ENCODE measurements at regions not wholly inside any gene's neighbourhood (a gene's known extent, or its start where the extent isn't known, plus 50 kb on each side); places are given as distances from the start of the nearest gene placed in this dataset.

GRCh38 chr15:96234109-96234892 is 96.2 kb upstream of the NR2F2 start:
- Histone ChIP-seq H2BK20ac (ENCODE audit: low read length) (no peak overlapping the region), H3K14ac (ENCODE audit: insufficient read length) (no peak overlapping the region), H4K20me1 (replicated peaks in 1 of 2; ENCODE audit: control insufficient read depth in 1 of 2, insufficient read depth in 2 of 2, low read length in 2 of 2) (no peaks in the 10 kb centered on the region), H2BK120ac (replicated peaks; ENCODE audit: low read depth, low read length) (no peak overlapping the region), H3K18ac (ENCODE audit: extremely low read depth, low read length) (no peak overlapping the region), H3K9me3 (ENCODE audit: insufficient read depth in 2 of 2, low read depth in 1 of 2, low read length in 1 of 2) (no peaks in the 10 kb centered on the region), H3K4me3 (ENCODE audit: extremely low read depth in 1 of 4, insufficient read depth in 2 of 4, low read depth in 3 of 4, low read length in 4 of 4) (no peak overlapping the region), H2AK5ac (ENCODE audit: low read depth, low read length) (no peak overlapping the region), H3K36me3 (ENCODE audit: control insufficient read depth in 2 of 4, insufficient read depth in 4 of 4, low read length in 3 of 4) (no peaks in the 10 kb centered on the region), H4K91ac (replicated peaks; ENCODE audit: insufficient read length, low read length) (no peak overlapping the region), H3K27ac (ENCODE audit: low read depth, low read length) (no peak overlapping the region), H3K23ac (ENCODE audit: insufficient read length) (no peak overlapping the region), H2BK5ac (ENCODE audit: low read depth, low read length) (no peak overlapping the region), H3K9ac (replicated peaks in 1 of 4; ENCODE audit: extremely low read depth in 1 of 4, low read depth in 3 of 4, low read length in 3 of 4) (no peak overlapping the region), H2AFZ (ENCODE audit: low read length) (no peak overlapping the region), H2BK15ac (ENCODE audit: low read length) (no peak overlapping the region; the same call in 1 of the 2 replicates), H2BK12ac (ENCODE audit: low read depth, low read length) (no peak overlapping the region), H3K27me3 (replicated peaks in 1 of 4; ENCODE audit: control insufficient read depth in 3 of 4, extremely low read depth in 1 of 4, insufficient read depth in 3 of 4, low read length in 3 of 4) (no peaks in the 10 kb centered on the region), H4K8ac (ENCODE audit: extremely low read depth, insufficient read depth, low read length) (no peak overlapping the region), H3K79me2 (ENCODE audit: control insufficient read depth in 1 of 2, insufficient read depth in 2 of 2, low read length in 2 of 2) (no peaks in the 10 kb centered on the region), H3K4me2 (ENCODE audit: insufficient read depth in 1 of 2, low read depth in 2 of 2, low read length in 2 of 2) (no peak overlapping the region), H4K5ac (ENCODE audit: insufficient read length, low read depth, low read length) (no peak overlapping the region), H3K79me1 (ENCODE audit: low read depth, low read length) (no peaks in the 10 kb centered on the region), H3K4me1 (replicated peaks in 1 of 4; ENCODE audit: control insufficient read depth in 3 of 4, insufficient read depth in 4 of 4, low read length in 3 of 4) (peaks cover 0 to 3% (median 0%) of the 10 kb centered on the region in 4 experiments; a peak in 1 of 7 replicates), H3K23me2 (ENCODE audit: low read depth, low read length) (no peaks in the 10 kb centered on the region), H3K4ac (replicated peaks; ENCODE audit: insufficient read length, low read depth, low read length) (no peak overlapping the region), H3K56ac (replicated peaks; ENCODE audit: insufficient read length, low read depth, low read length) (no peak overlapping the region)
- ChIA-PET CTCF (ENCODE audit: partially characterized antibody) (interaction anchor here (0.6 to 0.7 kb wide), 2 partner anchors 211 to 757 kb away, joined by 3 to 4 read pairs; no protein-coding TSS in a partner anchor), POLR2A (ENCODE audit: partially characterized antibody) (no interaction called here)
- DNase-seq (ENCODE audit: low read depth in 1 of 2, low spot score in 2 of 2) (no peak), FAIRE-seq (no peak)
- TF ChIP-seq PHF8 (conservative IDR thresholded peaks at IDR 0.05; ENCODE audit: low read depth, low read length): no peak
- 87% methylated on average over 12 of the region's 12 CpGs; no CpG with 5 or more reads in 1 of the 2 experiments for WGBS, 2 experiments (ENCODE audit: extremely low coverage in 1 of 2, insufficient coverage in 1 of 2, insufficient read length in 1 of 2, insufficient replicate concordance in 2 of 2, low coverage in 1 of 2, low lambda C conversion rate in 2 of 2, missing lambda C conversion rate in 1 of 2)

Measured in H1 (cell line).